ENCODE measurements at regions not wholly inside any gene's neighbourhood (a gene's known extent, or its start where the extent isn't known, plus 50 kb on each side); places are given as distances from the start of the nearest gene placed in this dataset.

DNA sequence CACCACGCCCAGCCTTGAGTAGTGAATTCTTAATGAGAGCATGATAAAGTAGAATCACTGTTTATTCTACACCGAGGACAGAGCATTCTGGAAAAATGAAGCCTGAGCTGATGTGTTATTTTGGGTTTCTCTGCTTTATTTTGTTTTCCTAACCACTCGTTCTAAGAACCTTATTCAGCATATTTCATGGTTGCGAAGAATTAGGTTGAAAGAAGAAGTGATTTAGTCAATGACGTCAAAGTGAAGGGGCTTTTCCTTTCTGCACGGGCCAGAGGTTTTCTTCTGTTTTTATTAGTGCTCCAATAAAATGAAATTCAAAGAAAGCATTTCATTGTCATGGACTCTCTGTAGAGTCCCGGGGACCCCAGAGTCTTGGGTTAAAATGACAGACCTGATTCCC lies 178.5 kb downstream of the MAF start:
- TF ChIP-seq, protein P1, sequence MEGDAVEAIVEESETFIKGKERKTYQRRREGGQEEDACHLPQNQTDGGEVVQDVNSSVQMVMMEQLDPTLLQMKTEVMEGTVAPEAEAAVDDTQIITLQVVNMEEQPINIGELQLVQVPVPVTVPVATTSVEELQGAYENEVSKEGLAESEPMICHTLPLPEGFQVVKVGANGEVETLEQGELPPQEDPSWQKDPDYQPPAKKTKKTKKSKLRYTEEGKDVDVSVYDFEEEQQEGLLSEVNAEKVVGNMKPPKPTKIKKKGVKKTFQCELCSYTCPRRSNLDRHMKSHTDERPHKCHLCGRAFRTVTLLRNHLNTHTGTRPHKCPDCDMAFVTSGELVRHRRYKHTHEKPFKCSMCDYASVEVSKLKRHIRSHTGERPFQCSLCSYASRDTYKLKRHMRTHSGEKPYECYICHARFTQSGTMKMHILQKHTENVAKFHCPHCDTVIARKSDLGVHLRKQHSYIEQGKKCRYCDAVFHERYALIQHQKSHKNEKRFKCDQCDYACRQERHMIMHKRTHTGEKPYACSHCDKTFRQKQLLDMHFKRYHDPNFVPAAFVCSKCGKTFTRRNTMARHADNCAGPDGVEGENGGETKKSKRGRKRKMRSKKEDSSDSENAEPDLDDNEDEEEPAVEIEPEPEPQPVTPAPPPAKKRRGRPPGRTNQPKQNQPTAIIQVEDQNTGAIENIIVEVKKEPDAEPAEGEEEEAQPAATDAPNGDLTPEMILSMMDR (IDR thresholded peaks at IDR 0.05; ENCODE audit: low read length): no peak
- TF ChIP-seq EZH2 (optimal IDR thresholded peaks at IDR 0.05; ENCODE audit: low read depth, low read length): no peak

All from MM.1S (cell line).